ENCODE measurements at regions not wholly inside any gene's neighbourhood (a gene's known extent, or its start where the extent isn't known, plus 50 kb on each side); places are given as distances from the start of the nearest gene placed in this dataset.

GRCh38 chr10:78875331-78875877 is 193.4 kb upstream of the ZMIZ1 start:
- Histone ChIP-seq H3K27me3 (ENCODE audit: control insufficient read depth, insufficient read depth, low read length) (no peaks in the 10 kb centered on the region), H3K9me3 (ENCODE audit: control insufficient read depth, low read depth, low read length) (peaks cover 11% of the 10 kb centered on the region), H3K4me1 (ENCODE audit: control insufficient read depth, insufficient read depth, low read length) (no peaks in the 10 kb centered on the region), H3K36me3 (ENCODE audit: control insufficient read depth, insufficient read depth, low read length) (no peaks in the 10 kb centered on the region), H3K27ac (ENCODE audit: low read length) (no peak overlapping the region), H3K4me3 (ENCODE audit: low read length) (no peak overlapping the region)
- no peak for DNase-seq
- no CpG with 5 or more reads among the region's 2 CpGs for WGBS (ENCODE audit: insufficient coverage, low lambda C conversion rate)

GRCh38 chr10:78875932-78876331 is 192.8 kb upstream of the ZMIZ1 start:
- Histone ChIP-seq H3K4me3 (ENCODE audit: low read length) (no peak overlapping the region), H3K4me1 (ENCODE audit: control insufficient read depth, insufficient read depth, low read length) (no peaks in the 10 kb centered on the region), H3K9me3 (ENCODE audit: control insufficient read depth, low read depth, low read length) (peaks cover 11% of the 10 kb centered on the region), H3K27ac (ENCODE audit: low read length) (no peak overlapping the region), H3K27me3 (ENCODE audit: control insufficient read depth, insufficient read depth, low read length) (no peaks in the 10 kb centered on the region), H3K36me3 (ENCODE audit: control insufficient read depth, insufficient read depth, low read length) (no peaks in the 10 kb centered on the region)
- no peak for DNase-seq
- WGBS (ENCODE audit: insufficient coverage, low lambda C conversion rate) = no CpG with 5 or more reads among the region's 4 CpGs

GRCh38 chr10:78876449-78876848 is 192.3 kb upstream of the ZMIZ1 start:
- Histone ChIP-seq H3K36me3 (ENCODE audit: control insufficient read depth, insufficient read depth, low read length) (no peaks in the 10 kb centered on the region), H3K27me3 (ENCODE audit: control insufficient read depth, insufficient read depth, low read length) (no peaks in the 10 kb centered on the region), H3K9me3 (ENCODE audit: control insufficient read depth, low read depth, low read length) (peaks cover 11% of the 10 kb centered on the region), H3K4me1 (ENCODE audit: control insufficient read depth, insufficient read depth, low read length) (no peaks in the 10 kb centered on the region), H3K4me3 (ENCODE audit: low read length) (no peak overlapping the region), H3K27ac (ENCODE audit: low read length) (no peak overlapping the region)
- 52% methylated on average over 3 of the region's 4 CpGs for WGBS (ENCODE audit: insufficient coverage, low lambda C conversion rate)
- no peak for DNase-seq

GRCh38 chr10:78879621-78880020 is 189.1 kb upstream of the ZMIZ1 start:
- H3K9me3 ChIP-seq (ENCODE audit: control insufficient read depth, low read depth, low read length) = peaks cover 11% of the 10 kb centered on the region
- no peak for DNase-seq
- H3K36me3 ChIP-seq (ENCODE audit: control insufficient read depth, insufficient read depth, low read length) = no peaks in the 10 kb centered on the region
- H3K4me1 ChIP-seq (ENCODE audit: control insufficient read depth, insufficient read depth, low read length) = no peaks in the 10 kb centered on the region
- WGBS (ENCODE audit: insufficient coverage, low lambda C conversion rate) = 77% methylated on average over 3 of the region's 3 CpGs
- H3K27ac ChIP-seq (ENCODE audit: low read length) = no peak overlapping the region
- H3K4me3 ChIP-seq (ENCODE audit: low read length) = no peak overlapping the region
- no peaks in the 10 kb centered on the region for H3K27me3 ChIP-seq (ENCODE audit: control insufficient read depth, insufficient read depth, low read length)

GRCh38 chr10:78886129-78886528 is 182.6 kb upstream of the ZMIZ1 start:
- no peaks in the 10 kb centered on the region for H3K36me3 ChIP-seq (ENCODE audit: control insufficient read depth, insufficient read depth, low read length)

GRCh38 chr10:78889536-78890063 is 179.2 kb upstream of the ZMIZ1 start:
- no peak for DNase-seq
- no peaks in the 10 kb centered on the region for H3K4me1 ChIP-seq (ENCODE audit: control insufficient read depth, insufficient read depth, low read length)
- H3K36me3 ChIP-seq (ENCODE audit: control insufficient read depth, insufficient read depth, low read length) = no peaks in the 10 kb centered on the region
- no peak overlapping the region for H3K27ac ChIP-seq (ENCODE audit: low read length)
- no peaks in the 10 kb centered on the region for H3K27me3 ChIP-seq (ENCODE audit: control insufficient read depth, insufficient read depth, low read length)
- peaks cover 4% of the 10 kb centered on the region for H3K9me3 ChIP-seq (ENCODE audit: control insufficient read depth, low read depth, low read length)
- no CpG with 5 or more reads among the region's 7 CpGs for WGBS (ENCODE audit: insufficient coverage, low lambda C conversion rate)
- no peak overlapping the region for H3K4me3 ChIP-seq (ENCODE audit: low read length)

More at GRCh38 chr10:78886129-78886528, 182.6 kb upstream of the ZMIZ1 start:
- Histone ChIP-seq H3K9me3 (ENCODE audit: control insufficient read depth, low read depth, low read length) (peaks cover 4% of the 10 kb centered on the region), H3K4me1 (ENCODE audit: control insufficient read depth, insufficient read depth, low read length) (no peaks in the 10 kb centered on the region), H3K27me3 (ENCODE audit: control insufficient read depth, insufficient read depth, low read length) (no peaks in the 10 kb centered on the region), H3K27ac (ENCODE audit: low read length) (no peak overlapping the region), H3K4me3 (ENCODE audit: low read length) (no peak overlapping the region)
- DNase-seq = no peak

- Histone ChIP-seq H3K9me3 (ENCODE audit: control insufficient read depth, low read depth, low read length) (no peaks in the 10 kb centered on the region), H3K4me3 (ENCODE audit: low read length) (no peak overlapping the region), H3K4me1 (ENCODE audit: control insufficient read depth, insufficient read depth, low read length) (no peaks in the 10 kb centered on the region), H3K36me3 (ENCODE audit: control insufficient read depth, insufficient read depth, low read length) (no peaks in the 10 kb centered on the region), H3K27me3 (ENCODE audit: control insufficient read depth, insufficient read depth, low read length) (no peaks in the 10 kb centered on the region), H3K27ac (ENCODE audit: low read length) (no peak overlapping the region)
- no peak for DNase-seq
- WGBS (ENCODE audit: insufficient coverage, low lambda C conversion rate) = no CpG with 5 or more reads among the region's 3 CpGs
Measured at GRCh38 chr10:78890506-78890905, 178.3 kb upstream of the ZMIZ1 start.

GRCh38 chr10:78891741-78892140 is 177.0 kb upstream of the ZMIZ1 start:
- no peak for DNase-seq
- no peaks in the 10 kb centered on the region for H3K9me3 ChIP-seq (ENCODE audit: control insufficient read depth, low read depth, low read length)
- no peak overlapping the region for H3K4me3 ChIP-seq (ENCODE audit: low read length)
- H3K4me1 ChIP-seq (ENCODE audit: control insufficient read depth, insufficient read depth, low read length) = no peaks in the 10 kb centered on the region
- no CpG with 5 or more reads among the region's 2 CpGs for WGBS (ENCODE audit: insufficient coverage, low lambda C conversion rate)
- no peaks in the 10 kb centered on the region for H3K27me3 ChIP-seq (ENCODE audit: control insufficient read depth, insufficient read depth, low read length)
- H3K36me3 ChIP-seq (ENCODE audit: control insufficient read depth, insufficient read depth, low read length) = no peaks in the 10 kb centered on the region
- no peak overlapping the region for H3K27ac ChIP-seq (ENCODE audit: low read length)

GRCh38 chr10:78892338-78893176 is 176.2 kb upstream of the ZMIZ1 start:
- DNase-seq = no peak
- no peaks in the 10 kb centered on the region for H3K36me3 ChIP-seq (ENCODE audit: control insufficient read depth, insufficient read depth, low read length)

GRCh38 chr10:78893217-78893616 is 175.5 kb upstream of the ZMIZ1 start:
- H3K4me3 ChIP-seq (ENCODE audit: low read length) = no peak overlapping the region
- H3K27me3 ChIP-seq (ENCODE audit: control insufficient read depth, insufficient read depth, low read length) = no peaks in the 10 kb centered on the region
- no peak overlapping the region for H3K27ac ChIP-seq (ENCODE audit: low read length)
- H3K4me1 ChIP-seq (ENCODE audit: control insufficient read depth, insufficient read depth, low read length) = no peaks in the 10 kb centered on the region
- no peak for DNase-seq
- WGBS (ENCODE audit: insufficient coverage, low lambda C conversion rate) = no CpG with 5 or more reads among the region's 5 CpGs
- no peaks in the 10 kb centered on the region for H3K9me3 ChIP-seq (ENCODE audit: control insufficient read depth, low read depth, low read length)
- H3K36me3 ChIP-seq (ENCODE audit: control insufficient read depth, insufficient read depth, low read length) = no peaks in the 10 kb centered on the region

More at GRCh38 chr10:78892338-78893176, 176.2 kb upstream of the ZMIZ1 start:
- H3K27ac ChIP-seq (ENCODE audit: low read length) = no peak overlapping the region
- no peaks in the 10 kb centered on the region for H3K4me1 ChIP-seq (ENCODE audit: control insufficient read depth, insufficient read depth, low read length)
- H3K9me3 ChIP-seq (ENCODE audit: control insufficient read depth, low read depth, low read length) = no peaks in the 10 kb centered on the region
- H3K27me3 ChIP-seq (ENCODE audit: control insufficient read depth, insufficient read depth, low read length) = no peaks in the 10 kb centered on the region
- 80% methylated on average over 1 of the region's 7 CpGs for WGBS (ENCODE audit: insufficient coverage, low lambda C conversion rate)
- H3K4me3 ChIP-seq (ENCODE audit: low read length) = no peak overlapping the region
